SK-N-SH (cell line): ENCODE measurements at regions not wholly inside any gene's neighbourhood (a gene's known extent, or its start where the extent isn't known, plus 50 kb on each side); places are given as distances from the start of the nearest gene placed in this dataset.

Source experiments
- CTCF ChIA-PET: fragments of 300-600, 350-600 bp; formaldehyde crosslinking; extraction: SDS; loops from one replicate; lab custom pipeline; 2021; lab: Yijun Ruan, JAX
- POLR2A ChIA-PET: fragments of 350-600 bp; sonication (Branson Sonifier 250); formaldehyde crosslinking; extraction: SDS; loops from one replicate; lab custom pipeline; 2020; ENCODE audit warnings: antibody characterized with exemption, inconsistent platforms; lab: Yijun Ruan, JAX
- DNase-seq: peaks from one replicate; pipeline ENCODE4 v3.0.0; 2012
- H2AFZ ChIP-seq: fragments of 200-600 bp; sonication (generic); 2 replicates; pipeline ENCODE4 v1.8.1; 2016; ENCODE audit warnings: antibody characterized with exemption, mild to moderate bottlenecking, low read depth
- H3F3A ChIP-seq: fragments of 200-600 bp; sonication (generic); replicated peaks from 2 replicates; pipeline ENCODE3; 2016; ENCODE audit warnings: antibody characterized with exemption, mild to moderate bottlenecking; ENCODE audit not compliant: insufficient read depth
- H3K27ac ChIP-seq, 2 experiments: fragments of 200-500 bp in 1 of 2; fragments of 200-600 bp in 1 of 2; sonication (Bioruptor generic) in 1 of 2; sonication (generic), shearing (Covaris generic) in 1 of 2; 2 replicates each; pipeline versions ENCODE4 v1.5.1 to v1.6.1; 2014 to 2016; ENCODE audit warnings: low read depth in 2 of 2, inconsistent platforms in 1 of 2, low read length in 1 of 2, mild to moderate bottlenecking in 1 of 2, mixed read lengths in 1 of 2
- H3K27me3 ChIP-seq: fragments of 200-600 bp; sonication (generic), shearing (Covaris generic); 2 replicates; pipeline ENCODE4 v1.6.1; 2016; ENCODE audit warnings: mixed run types; ENCODE audit not compliant: insufficient read depth
- H3K36me3 ChIP-seq, 2 experiments: fragments of 200-500 bp in 1 of 2; fragments of 200-600 bp in 1 of 2; sonication (Bioruptor generic) in 1 of 2; sonication (generic) in 1 of 2; replicated peaks in 1 of 2; 2 replicates each; pipeline versions ENCODE3 to v1.5.1; 2014 to 2016; ENCODE audit warnings: low read length in 1 of 2, mild to moderate bottlenecking in 1 of 2; ENCODE audit not compliant: insufficient read depth in 2 of 2, control insufficient read depth in 1 of 2
- H3K4me1 ChIP-seq, 2 experiments: fragments of 200-500 bp in 1 of 2; fragments of 200-600 bp in 1 of 2; sonication (Bioruptor generic) in 1 of 2; sonication (generic), shearing (Covaris generic) in 1 of 2; 2 replicates each; pipeline versions ENCODE4 v1.5.1 to v1.6.1; 2014 to 2016; ENCODE audit warnings: low read depth in 1 of 2, low read length in 1 of 2, mixed run types in 1 of 2; ENCODE audit not compliant: insufficient read depth in 2 of 2, control insufficient read depth in 1 of 2
- H3K4me2 ChIP-seq: fragments of 200-600 bp; sonication (generic), shearing (Covaris generic); 2 replicates; pipeline ENCODE4 v1.6.1; 2017; ENCODE audit warnings: mixed run types
- H3K4me3 ChIP-seq, 2 experiments: fragments of 200-500 bp in 1 of 2; fragments of 200-600 bp in 1 of 2; sonication (Bioruptor generic) in 1 of 2; sonication (generic), shearing (Covaris generic) in 1 of 2; 2 replicates each; pipeline versions ENCODE4 v1.5.1 to v1.8.1; 2014 to 2016; ENCODE audit warnings: low read depth in 2 of 2, inconsistent platforms in 1 of 2, low read length in 1 of 2, mild to moderate bottlenecking in 1 of 2, mixed read lengths in 1 of 2, moderate library complexity in 1 of 2
- H3K79me2 ChIP-seq: fragments of 200-600 bp; sonication (generic); 2 replicates; pipeline ENCODE4 v1.8.1; 2017; ENCODE audit warnings: mild to moderate bottlenecking; ENCODE audit not compliant: insufficient read depth
- H3K9ac ChIP-seq: fragments of 200-600 bp; sonication (generic); 2 replicates; pipeline ENCODE4 v1.6.1; 2017; ENCODE audit warnings: mixed run types
- H3K9me2 ChIP-seq: fragments of 200-600 bp; sonication (generic); 2 replicates; pipeline ENCODE4 v1.6.1; 2017; ENCODE audit warnings: mixed run types
- H3K9me3 ChIP-seq: fragments of 200-600 bp; sonication (generic); 2 replicates; pipeline ENCODE4 v1.6.1; 2017; ENCODE audit warnings: mixed run types, mild to moderate bottlenecking, moderate library complexity
- H4K20me1 ChIP-seq: fragments of 200-600 bp; sonication (generic); 2 replicates; pipeline ENCODE4 v1.6.1; 2017; ENCODE audit warnings: mild to moderate bottlenecking, mixed run types; ENCODE audit not compliant: insufficient read depth
- EP300 ChIP-seq, 2 experiments: IDR thresholded peaks; 2 replicates each; pipeline versions ENCODE4 v1.4.0 to v1.6.1; 2012; ENCODE audit warnings: borderline replicate concordance in 1 of 2, low read depth in 1 of 2, low read length in 1 of 2
- EZH2phosphoT487 ChIP-seq: fragments of 200-600 bp; sonication (generic); IDR thresholded peaks from 2 replicates; pipeline ENCODE4 v1.6.1; 2017; ENCODE audit warnings: low read depth, mixed run types, mild to moderate bottlenecking, antibody characterized with exemption, moderate library complexity, borderline replicate concordance
- FOSL2 ChIP-seq: IDR thresholded peaks from 2 replicates; pipeline ENCODE4 v1.4.0; 2012; ENCODE audit warnings: low read depth, mild to moderate bottlenecking, moderate library complexity, borderline replicate concordance
- FOXJ3 ChIP-seq: sonication (generic); formaldehyde crosslinking; IDR thresholded peaks from 2 replicates; pipeline ENCODE4 v1.5.1; 2020; ENCODE audit warnings: mild to moderate bottlenecking, missing genetic modification reagents
- FOXM1 ChIP-seq: IDR thresholded peaks from 2 replicates; pipeline ENCODE4 v1.4.0; 2012; ENCODE audit warnings: low read depth, mild to moderate bottlenecking
- GATA2 ChIP-seq: sonication (generic); formaldehyde crosslinking; IDR thresholded peaks from 2 replicates; pipeline ENCODE4 v1.5.0; 2020; ENCODE audit warnings: mild to moderate bottlenecking, missing genetic modification reagents
- MEF2A ChIP-seq: IDR thresholded peaks from 2 replicates; pipeline ENCODE4 v1.4.0; 2012; ENCODE audit warnings: low read depth, borderline replicate concordance
- MXI1 ChIP-seq: IDR thresholded peaks from 2 replicates; pipeline ENCODE4 v1.6.1; 2012; ENCODE audit warnings: mild to moderate bottlenecking, low read depth, low read length, improper control_type of control experiment
- POLR2AphosphoS5 ChIP-seq: IDR thresholded peaks from 2 replicates; pipeline ENCODE4 v1.6.1; 2012; ENCODE audit warnings: low read depth, low read length
- RAD21 ChIP-seq: IDR thresholded peaks from 2 replicates; pipeline ENCODE4 v1.6.1; 2012; ENCODE audit warnings: mild to moderate bottlenecking, low read length
- RXRA ChIP-seq: IDR thresholded peaks from 2 replicates; pipeline ENCODE4 v1.4.0; 2012; ENCODE audit warnings: low read depth, mild to moderate bottlenecking, borderline replicate concordance
- SMC3 ChIP-seq: IDR thresholded peaks from 2 replicates; pipeline ENCODE4 v1.6.1; 2012; ENCODE audit warnings: low read depth, low read length, improper control_type of control experiment
- TCF12 ChIP-seq: IDR thresholded peaks from 2 replicates; pipeline ENCODE4 v1.4.0; 2012
- YY1 ChIP-seq: IDR thresholded peaks from 2 replicates; pipeline ENCODE4 v1.4.0; 2012; ENCODE audit warnings: low read depth, mild to moderate bottlenecking
- WGBS: methylation state at CpG from one replicate; pipeline ENCODE4 v1.1.6; 2017; ENCODE audit warnings: low lambda C conversion rate; 5-methylcytosine and 5-hydroxymethylcytosine counted together
- TF ChIP-seq, protein P1 (sequence below): fragments of 150-350 bp; IDR thresholded peaks from 2 replicates; pipeline ENCODE4 v1.6.1; 2017; ENCODE audit warnings: antibody characterized with exemption, low read length, low read depth, borderline replicate concordance
- TF ChIP-seq, protein P2 (sequence below): fragments of 200-600 bp; sonication (generic); IDR thresholded peaks from 2 replicates; pipeline ENCODE4 v1.6.1; 2017; ENCODE audit warnings: antibody characterized with exemption, mild to moderate bottlenecking, moderate library complexity

DNA sequence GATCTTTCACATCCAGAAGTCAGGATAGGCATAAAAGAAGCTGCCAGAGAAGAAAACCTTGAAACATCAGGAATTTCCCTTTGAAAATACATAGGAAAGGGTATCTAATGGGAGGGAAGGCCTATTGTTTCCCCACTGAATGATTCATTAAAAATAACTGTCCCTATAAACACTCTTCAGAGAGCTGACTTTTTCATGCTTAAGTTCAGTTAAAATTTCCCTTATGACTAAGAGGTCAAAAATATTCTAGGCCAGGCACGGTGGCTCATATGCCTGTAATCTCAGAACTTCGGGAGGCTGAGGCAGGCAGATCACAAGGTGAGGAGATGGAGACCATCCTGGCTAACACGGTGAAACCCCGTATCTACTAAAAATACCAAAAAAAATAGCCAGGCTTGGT lies 499.5 kb downstream of the ENC1 start:
- CTCF ChIA-PET, result interaction anchor here (1.2 kb wide), 1 partner anchor 17 kb away, joined by 3 read pairs; no protein-coding TSS in a partner anchor
- Histone ChIP-seq H3F3A (no peaks in the 10 kb centered on the region), H3K4me3 (no peak overlapping the region), H3K27ac (peak overlapping the region in 1 of 2 experiments; percentile 44; a peak in 2 of 4 replicates), H3K9me2 (no peaks in the 10 kb centered on the region), H3K79me2 (no peaks in the 10 kb centered on the region), H3K9me3 (no peaks in the 10 kb centered on the region), H3K27me3 (no peaks in the 10 kb centered on the region), H4K20me1 (no peaks in the 10 kb centered on the region), H3K4me1 (no peaks in the 10 kb centered on the region; a peak in 2 of 4 replicates), H3K4me2 (no peak overlapping the region)
- POLR2A ChIA-PET, result no interaction called here
- WGBS, result 67% methylated on average over 4 of the region's 4 CpGs
- DNase-seq, result no peak
- TF ChIP-seq MXI1 (no peak), FOSL2 (no peak), YY1 (no peak), RXRA (no peak)
- TF ChIP-seq, all 33 proteins: peak for 0
- Histone ChIP-seq H3K9ac (no peak overlapping the region), H2AFZ (no peak overlapping the region), H3K36me3 (no peaks in the 10 kb centered on the region)

DNA sequence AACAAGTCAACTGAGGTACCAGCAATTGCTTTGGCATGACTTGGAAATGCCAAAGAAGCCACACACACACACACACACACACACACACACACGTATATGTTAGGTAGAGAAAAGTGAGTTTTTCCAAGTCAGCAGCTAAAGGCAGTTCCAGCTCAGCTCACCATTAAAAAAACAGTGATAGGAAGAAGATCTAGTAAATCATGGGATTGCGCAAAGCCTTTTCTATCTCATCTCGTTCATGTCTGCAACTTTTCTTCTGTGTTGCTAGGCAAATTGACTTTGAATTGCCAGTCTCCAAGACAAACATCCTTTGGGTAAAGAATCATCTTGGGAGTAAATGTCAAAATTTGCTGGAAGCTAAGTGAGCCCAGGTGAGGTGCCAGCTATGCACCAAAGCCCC lies 500.1 kb downstream of the ENC1 start:
- Histone ChIP-seq H3K4me3 (no peak overlapping the region), H3F3A (no peaks in the 10 kb centered on the region), H3K9ac (no peak overlapping the region), H3K9me2 (no peaks in the 10 kb centered on the region), H2AFZ (no peak overlapping the region), H3K4me1 (no peaks in the 10 kb centered on the region; a peak in 2 of 4 replicates), H3K9me3 (no peaks in the 10 kb centered on the region), H3K79me2 (no peaks in the 10 kb centered on the region), H3K27me3 (no peaks in the 10 kb centered on the region), H3K4me2 (no peak overlapping the region)
- WGBS, result 82% methylated on average over 3 of the region's 3 CpGs
- POLR2A ChIA-PET, result no interaction called here
- TF ChIP-seq, protein P1, sequence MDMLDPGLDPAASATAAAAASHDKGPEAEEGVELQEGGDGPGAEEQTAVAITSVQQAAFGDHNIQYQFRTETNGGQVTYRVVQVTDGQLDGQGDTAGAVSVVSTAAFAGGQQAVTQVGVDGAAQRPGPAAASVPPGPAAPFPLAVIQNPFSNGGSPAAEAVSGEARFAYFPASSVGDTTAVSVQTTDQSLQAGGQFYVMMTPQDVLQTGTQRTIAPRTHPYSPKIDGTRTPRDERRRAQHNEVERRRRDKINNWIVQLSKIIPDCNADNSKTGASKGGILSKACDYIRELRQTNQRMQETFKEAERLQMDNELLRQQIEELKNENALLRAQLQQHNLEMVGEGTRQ, result no peak
- TF ChIP-seq MEF2A (no peak), EZH2phosphoT487 (no peak), FOXM1 (no peak), FOXJ3 (CRISPR knock-in tag) (no peak), EP300 (IDR thresholded peaks at IDR 0.05; ENCODE audit: borderline replicate concordance in 1 of 2, low read depth in 1 of 2, low read length in 1 of 2) (no peak), RAD21 (no peak), TCF12 (no peak), POLR2AphosphoS5 (no peak), GATA2 (CRISPR knock-in tag) (no peak), YY1 (no peak), SMC3 (no peak)
- TF ChIP-seq, protein P2, sequence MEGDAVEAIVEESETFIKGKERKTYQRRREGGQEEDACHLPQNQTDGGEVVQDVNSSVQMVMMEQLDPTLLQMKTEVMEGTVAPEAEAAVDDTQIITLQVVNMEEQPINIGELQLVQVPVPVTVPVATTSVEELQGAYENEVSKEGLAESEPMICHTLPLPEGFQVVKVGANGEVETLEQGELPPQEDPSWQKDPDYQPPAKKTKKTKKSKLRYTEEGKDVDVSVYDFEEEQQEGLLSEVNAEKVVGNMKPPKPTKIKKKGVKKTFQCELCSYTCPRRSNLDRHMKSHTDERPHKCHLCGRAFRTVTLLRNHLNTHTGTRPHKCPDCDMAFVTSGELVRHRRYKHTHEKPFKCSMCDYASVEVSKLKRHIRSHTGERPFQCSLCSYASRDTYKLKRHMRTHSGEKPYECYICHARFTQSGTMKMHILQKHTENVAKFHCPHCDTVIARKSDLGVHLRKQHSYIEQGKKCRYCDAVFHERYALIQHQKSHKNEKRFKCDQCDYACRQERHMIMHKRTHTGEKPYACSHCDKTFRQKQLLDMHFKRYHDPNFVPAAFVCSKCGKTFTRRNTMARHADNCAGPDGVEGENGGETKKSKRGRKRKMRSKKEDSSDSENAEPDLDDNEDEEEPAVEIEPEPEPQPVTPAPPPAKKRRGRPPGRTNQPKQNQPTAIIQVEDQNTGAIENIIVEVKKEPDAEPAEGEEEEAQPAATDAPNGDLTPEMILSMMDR, result no peak
- TF ChIP-seq, all 33 proteins: peak for 0
- no peaks in the 10 kb centered on the region for H3K36me3 ChIP-seq
- peak overlapping the region in 1 of 2 experiments; percentile 44; a peak in 2 of 4 replicates for H3K27ac ChIP-seq
- CTCF ChIA-PET, result no interaction called here
- H4K20me1 ChIP-seq, result no peaks in the 10 kb centered on the region
- no peak for DNase-seq
